IPS-NIHi7 (cell line): ENCODE measurements at regions not wholly inside any gene's neighbourhood (a gene's known extent, or its start where the extent isn't known, plus 50 kb on each side); places are given as distances from the start of the nearest gene placed in this dataset.

Source experiments
- DNase-seq: peaks from one replicate; pipeline ENCODE4 v3.0.0; 2012; ENCODE audit warnings: mixed read lengths; ENCODE audit errors: extremely low spot score

- no peak for DNase-seq
These were observed 204.9 kb upstream of the GAS1 start for GRCh38 chr9:87152256-87152655.

- DNase-seq, result no peak
These were observed 208.9 kb upstream of the GAS1 start for GRCh38 chr9:87156247-87156646.

GRCh38 chr9:87157366-87158031 is 210.2 kb upstream of the GAS1 start:
- DNase-seq, result no peak

GRCh38 chr9:87158765-87159164 is 211.5 kb upstream of the GAS1 start:
- DNase-seq, result no peak

GRCh38 chr9:87160148-87161102 is 213.1 kb upstream of the GAS1 start:
- DNase-seq, result no peak

GRCh38 chr9:87167161-87167560 is 219.9 kb upstream of the GAS1 start:
- no peak for DNase-seq

GRCh38 chr9:87167582-87167981 is 220.3 kb upstream of the GAS1 start:
- no peak for DNase-seq

GRCh38 chr9:87178302-87178701 is 231.0 kb upstream of the GAS1 start:
- DNase-seq, result no peak

- DNase-seq, result no peak
These were observed 232.4 kb upstream of the GAS1 start for GRCh38 chr9:87179553-87180340.

GRCh38 chr9:87180361-87180760 is 233.1 kb upstream of the GAS1 start:
- no peak for DNase-seq

- DNase-seq, result no peak
These were observed 233.5 kb upstream of the GAS1 start for GRCh38 chr9:87180841-87181240.

GRCh38 chr9:87181670-87182069 is 234.4 kb upstream of the GAS1 start:
- DNase-seq, result no peak

GRCh38 chr9:87184956-87185642 is 237.8 kb upstream of the GAS1 start:
- DNase-seq, result no peak

GRCh38 chr9:87187656-87188055 is 240.3 kb upstream of the GAS1 start:
- no peak for DNase-seq

GRCh38 chr9:87189006-87189405 is 241.7 kb upstream of the GAS1 start:
- DNase-seq, result no peak

- DNase-seq, result no peak
These were observed 245.8 kb upstream of the GAS1 start for GRCh38 chr9:87193151-87193550.

GRCh38 chr9:87193925-87194868 is 246.9 kb upstream of the GAS1 start:
- no peak for DNase-seq

GRCh38 chr9:87195306-87195705 is 248.0 kb upstream of the GAS1 start:
- DNase-seq, result no peak

GRCh38 chr9:87197349-87198130 is 250.2 kb upstream of the GAS1 start:
- DNase-seq, result no peak

- no peak for DNase-seq
These were observed 251.4 kb upstream of the GAS1 start for GRCh38 chr9:87198716-87199115.
